ENCODE measurements at regions not wholly inside any gene's neighbourhood (a gene's known extent, or its start where the extent isn't known, plus 50 kb on each side); places are given as distances from the start of the nearest gene placed in this dataset.

DNA sequence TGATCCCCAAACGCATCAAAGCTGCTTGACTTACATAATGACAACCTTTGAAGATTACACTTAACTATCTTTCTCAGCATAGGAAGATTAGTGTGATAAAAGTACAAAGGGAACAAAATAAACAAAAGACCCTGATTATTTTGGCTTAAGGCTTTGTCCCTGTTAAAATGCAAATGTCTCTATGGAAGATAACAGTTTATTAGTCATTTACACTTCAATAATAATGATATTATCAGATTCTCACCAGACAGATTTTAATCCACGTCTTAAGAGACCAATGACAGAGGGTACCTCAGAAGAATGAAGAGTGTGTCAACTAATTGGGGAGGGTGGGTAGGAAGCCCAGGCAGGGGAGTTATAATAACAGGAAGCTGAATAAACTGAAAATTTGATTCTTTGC, 510.4 kb upstream of the PTBP2 start:
- no peak for TF ChIP-seq POLR2A (IDR thresholded peaks at IDR 0.05)
- TF ChIP-seq, protein P1, sequence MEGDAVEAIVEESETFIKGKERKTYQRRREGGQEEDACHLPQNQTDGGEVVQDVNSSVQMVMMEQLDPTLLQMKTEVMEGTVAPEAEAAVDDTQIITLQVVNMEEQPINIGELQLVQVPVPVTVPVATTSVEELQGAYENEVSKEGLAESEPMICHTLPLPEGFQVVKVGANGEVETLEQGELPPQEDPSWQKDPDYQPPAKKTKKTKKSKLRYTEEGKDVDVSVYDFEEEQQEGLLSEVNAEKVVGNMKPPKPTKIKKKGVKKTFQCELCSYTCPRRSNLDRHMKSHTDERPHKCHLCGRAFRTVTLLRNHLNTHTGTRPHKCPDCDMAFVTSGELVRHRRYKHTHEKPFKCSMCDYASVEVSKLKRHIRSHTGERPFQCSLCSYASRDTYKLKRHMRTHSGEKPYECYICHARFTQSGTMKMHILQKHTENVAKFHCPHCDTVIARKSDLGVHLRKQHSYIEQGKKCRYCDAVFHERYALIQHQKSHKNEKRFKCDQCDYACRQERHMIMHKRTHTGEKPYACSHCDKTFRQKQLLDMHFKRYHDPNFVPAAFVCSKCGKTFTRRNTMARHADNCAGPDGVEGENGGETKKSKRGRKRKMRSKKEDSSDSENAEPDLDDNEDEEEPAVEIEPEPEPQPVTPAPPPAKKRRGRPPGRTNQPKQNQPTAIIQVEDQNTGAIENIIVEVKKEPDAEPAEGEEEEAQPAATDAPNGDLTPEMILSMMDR (IDR thresholded peaks at IDR 0.05): no peak
- no peak for TF ChIP-seq EP300 (IDR thresholded peaks at IDR 0.05)

All from upper lobe of left lung (tissue), 4 donors.